OCI-LY3 (cell line): ENCODE measurements at regions not wholly inside any gene's neighbourhood (a gene's known extent, or its start where the extent isn't known, plus 50 kb on each side); places are given as distances from the start of the nearest gene placed in this dataset.

ENCODE experiments used
- H2AFZ ChIP-seq: fragments of 200-600, 300-600 bp; shearing (Covaris generic); 2 replicates; pipeline ENCODE4 v1.6.0; 2014; ENCODE audit warnings: antibody characterized with exemption, low read depth, low read length
- H3K27ac ChIP-seq: fragments of 200-600, 300-600 bp; sonication (generic); 2 replicates; pipeline ENCODE4 v1.5.1; 2014; ENCODE audit warnings: mild to moderate bottlenecking, low read length, moderate library complexity, mixed read lengths
- H3K27me3 ChIP-seq: fragments of 200-600, 300-600 bp; sonication (generic); 2 replicates; pipeline ENCODE4 v1.6.1; 2014; ENCODE audit warnings: low read depth, low read length, mixed read lengths
- H3K36me3 ChIP-seq: fragments of 200-600, 300-600 bp; sonication (generic); replicated peaks from 2 replicates; pipeline ENCODE3; 2014; ENCODE audit warnings: low read depth, low read length, mixed read lengths
- H3K4me1 ChIP-seq: fragments of 300-600, 200-600 bp; sonication (generic); 2 replicates; pipeline ENCODE4 v1.6.1; 2014; ENCODE audit warnings: low read length, mixed read lengths
- H3K4me2 ChIP-seq: fragments of 200-600, 300-600 bp; sonication (generic); 2 replicates; pipeline ENCODE4 v1.6.1; 2014; ENCODE audit warnings: low read length, mixed read lengths
- H3K4me3 ChIP-seq: fragments of 300-600, 200-600 bp; sonication (generic); 2 replicates; pipeline ENCODE4 v1.5.1; 2014; ENCODE audit warnings: antibody characterized with exemption, mild to moderate bottlenecking, low read length, moderate library complexity
- H3K79me2 ChIP-seq: fragments of 300-600, 200-600 bp; shearing (Covaris generic); 2 replicates; pipeline ENCODE4 v1.6.1; 2014; ENCODE audit warnings: mild to moderate bottlenecking, low read length, mixed read lengths
- H3K9ac ChIP-seq: fragments of 300-600, 200-600 bp; shearing (Covaris generic); 2 replicates; pipeline ENCODE4 v1.6.0; 2014; ENCODE audit warnings: mild to moderate bottlenecking, low read length, moderate library complexity
- H3K9me3 ChIP-seq: fragments of 200-600, 300-600 bp; shearing (Covaris generic); 2 replicates; pipeline ENCODE4 v1.6.1; 2014; ENCODE audit warnings: low read length, mixed read lengths; ENCODE audit not compliant: insufficient read depth
- H4K20me1 ChIP-seq: fragments of 200-600, 300-600 bp; sonication (generic); 2 replicates; pipeline ENCODE4 v1.6.1; 2016; ENCODE audit warnings: low read length, mixed read lengths; ENCODE audit not compliant: insufficient read depth
- CTCF ChIP-seq: fragments of 200-600, 300-600 bp; sonication (generic); IDR thresholded peaks from 2 replicates; pipeline ENCODE4 v1.5.1; 2014; ENCODE audit warnings: antibody characterized with exemption, low read length, low read depth
- EZH2phosphoT487 ChIP-seq: fragments of 200-600 bp; shearing (Covaris generic); IDR thresholded peaks from 2 replicates; pipeline ENCODE4 v1.6.1; 2018; ENCODE audit warnings: antibody characterized with exemption, mixed run types, low read depth

GRCh38 chr12:25746131-25746530 is 193.0 kb upstream of the LMNTD1 start:
- Histone ChIP-seq H3K4me3 (no peak overlapping the region), H2AFZ (no peak overlapping the region), H4K20me1 (no peaks in the 10 kb centered on the region), H3K27me3 (no peaks in the 10 kb centered on the region), H3K4me1 (no peaks in the 10 kb centered on the region), H3K4me2 (no peak overlapping the region), H3K36me3 (no peaks in the 10 kb centered on the region), H3K9ac (no peak overlapping the region), H3K79me2 (no peaks in the 10 kb centered on the region), H3K9me3 (no peaks in the 10 kb centered on the region), H3K27ac (no peak overlapping the region)
- TF ChIP-seq EZH2phosphoT487 (no peak), CTCF (no peak)

DNA sequence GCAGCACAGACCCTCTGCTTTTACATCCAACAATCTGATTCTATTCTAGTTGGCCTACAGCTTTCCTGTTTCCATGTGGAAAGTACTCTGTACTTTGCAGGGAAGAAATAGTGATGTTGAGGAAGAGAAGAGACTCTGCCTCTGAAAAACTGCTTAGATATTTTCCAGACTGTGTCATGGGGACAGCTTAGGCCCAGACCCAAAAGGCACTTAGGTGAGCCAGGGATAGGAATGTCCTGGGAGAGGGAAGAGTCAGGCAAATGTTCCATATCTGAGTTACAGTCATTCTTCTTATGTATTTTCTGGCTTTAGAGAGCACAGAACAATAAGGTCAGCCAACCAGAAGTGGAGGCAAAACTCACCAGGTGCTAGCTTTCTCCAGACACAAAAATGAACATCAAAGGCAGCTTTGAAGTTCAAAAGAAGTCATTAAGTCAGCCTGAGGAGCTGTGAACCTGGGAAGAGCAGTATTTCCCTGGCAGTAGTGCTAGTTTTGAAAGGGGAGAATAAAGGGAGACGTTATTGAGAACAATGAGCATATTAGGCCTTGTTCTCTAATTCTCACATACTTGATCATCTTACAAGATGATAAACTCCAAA is 199.7 kb upstream of the LMNTD1 start:
- no peaks in the 10 kb centered on the region for H3K27me3 ChIP-seq
- H3K4me1 ChIP-seq: no peaks in the 10 kb centered on the region
- no peak overlapping the region for H3K4me3 ChIP-seq
- no peak overlapping the region for H3K27ac ChIP-seq
- no peaks in the 10 kb centered on the region for H3K79me2 ChIP-seq
- no peaks in the 10 kb centered on the region for H3K9me3 ChIP-seq
- H3K4me2 ChIP-seq: no peak overlapping the region
- no peak overlapping the region for H2AFZ ChIP-seq
- H3K36me3 ChIP-seq: no peaks in the 10 kb centered on the region
- no peak overlapping the region for H3K9ac ChIP-seq
- no peak for TF ChIP-seq CTCF
- no peak for TF ChIP-seq EZH2phosphoT487
- H4K20me1 ChIP-seq: no peaks in the 10 kb centered on the region

DNA sequence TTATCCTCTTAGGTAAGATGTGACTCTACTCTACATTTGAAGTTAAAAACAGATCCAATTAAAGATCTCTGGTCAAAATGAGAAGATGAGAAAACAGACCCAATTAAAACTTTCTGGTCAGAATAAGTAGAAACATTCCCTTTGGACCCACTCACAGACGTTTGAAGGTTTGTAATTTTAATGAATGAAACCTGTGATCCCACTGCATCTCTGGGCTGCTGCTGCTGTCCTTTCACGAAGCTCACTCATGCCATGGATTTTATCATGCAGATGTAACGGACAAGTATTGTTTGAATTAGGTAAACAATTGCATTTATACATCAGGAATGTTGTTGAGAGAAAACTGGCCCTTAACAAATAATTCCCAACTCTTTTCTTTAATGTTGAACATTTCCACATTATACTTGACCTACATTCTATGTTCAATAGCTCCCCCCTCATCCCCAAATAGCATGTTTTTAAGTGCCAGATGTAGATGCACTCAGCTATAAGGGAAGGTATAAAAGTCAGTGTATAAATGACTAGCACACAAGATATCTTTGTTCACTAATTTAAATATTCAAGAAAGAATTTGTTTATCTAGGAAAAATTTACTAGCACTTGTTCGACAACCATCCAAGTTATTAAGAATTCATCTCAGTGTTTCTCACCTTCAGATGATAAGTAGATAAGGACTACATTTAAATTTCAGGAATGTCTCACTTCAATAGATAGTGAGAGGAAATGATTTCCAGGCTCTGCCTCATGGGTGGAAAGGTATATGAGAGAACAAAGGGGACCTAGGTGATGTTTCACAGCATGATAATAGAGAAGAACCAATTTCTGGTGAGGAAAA is 202.3 kb upstream of the LMNTD1 start:
- no peak overlapping the region for H3K4me2 ChIP-seq
- no peaks in the 10 kb centered on the region for H4K20me1 ChIP-seq
- H3K9ac ChIP-seq: no peak overlapping the region
- H3K9me3 ChIP-seq: no peaks in the 10 kb centered on the region
- no peaks in the 10 kb centered on the region for H3K27me3 ChIP-seq
- H3K36me3 ChIP-seq: no peaks in the 10 kb centered on the region
- no peaks in the 10 kb centered on the region for H3K4me1 ChIP-seq
- no peak overlapping the region for H3K27ac ChIP-seq
- no peak overlapping the region for H2AFZ ChIP-seq
- H3K4me3 ChIP-seq: no peak overlapping the region
- TF ChIP-seq CTCF (no peak), EZH2phosphoT487 (no peak)
- no peaks in the 10 kb centered on the region for H3K79me2 ChIP-seq

DNA sequence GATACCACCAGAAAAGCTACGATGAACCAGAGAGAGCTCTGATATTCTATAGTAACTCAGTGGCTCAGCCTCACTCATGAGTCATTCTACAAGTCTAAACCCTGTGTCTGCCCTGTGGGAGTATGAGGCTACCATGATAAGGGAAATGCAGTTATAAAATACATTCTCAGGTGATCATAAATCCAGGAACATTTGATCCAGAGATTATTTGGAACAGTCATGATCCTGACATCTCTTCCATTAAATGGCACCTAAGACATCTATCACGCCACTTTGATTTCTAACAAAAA is 202.6 kb upstream of the RASSF8 start:
- Histone ChIP-seq H3K79me2 (no peaks in the 10 kb centered on the region), H3K4me3 (no peak overlapping the region), H3K4me2 (no peak overlapping the region), H3K36me3 (no peaks in the 10 kb centered on the region), H3K27ac (no peak overlapping the region), H2AFZ (no peak overlapping the region), H3K27me3 (no peaks in the 10 kb centered on the region), H3K4me1 (no peaks in the 10 kb centered on the region), H4K20me1 (no peaks in the 10 kb centered on the region), H3K9me3 (no peaks in the 10 kb centered on the region), H3K9ac (no peak overlapping the region)
- TF ChIP-seq EZH2phosphoT487: no peak
- no peak for TF ChIP-seq CTCF
